ENCODE measurements at regions not wholly inside any gene's neighbourhood (a gene's known extent, or its start where the extent isn't known, plus 50 kb on each side); places are given as distances from the start of the nearest gene placed in this dataset.

GRCh38 chr17:51455211-51455610 lies 194.9 kb downstream of the UTP18 start:
- TF ChIP-seq SIN3A (IDR thresholded peaks at IDR 0.05; ENCODE audit: borderline replicate concordance, insufficient read depth, low read length), result no peak
- TF ChIP-seq FOXP2 (optimal IDR thresholded peaks at IDR 0.05; ENCODE audit: borderline replicate concordance, extremely low read depth, extremely low read length, insufficient read depth), result no peak
- TF ChIP-seq TAF1 (IDR thresholded peaks at IDR 0.05; ENCODE audit: borderline replicate concordance, insufficient read depth, low read length), result no peak
- no peak for TF ChIP-seq REST (IDR thresholded peaks at IDR 0.05; ENCODE audit: insufficient read depth in 1 of 2, low read depth in 2 of 2, low read length in 2 of 2)
- no peak for TF ChIP-seq POLR2AphosphoS5 (IDR thresholded peaks at IDR 0.05; ENCODE audit: low read depth, low read length)

GRCh38 chr17:51455931-51456330 lies 195.6 kb downstream of the UTP18 start:
- TF ChIP-seq POLR2AphosphoS5 (IDR thresholded peaks at IDR 0.05; ENCODE audit: low read depth, low read length) (no peak), TAF1 (IDR thresholded peaks at IDR 0.05; ENCODE audit: borderline replicate concordance, insufficient read depth, low read length) (no peak), SIN3A (IDR thresholded peaks at IDR 0.05; ENCODE audit: borderline replicate concordance, insufficient read depth, low read length) (no peak), REST (IDR thresholded peaks at IDR 0.05; ENCODE audit: insufficient read depth in 1 of 2, low read depth in 2 of 2, low read length in 2 of 2) (no peak)

GRCh38 chr17:51456942-51457341 lies 196.6 kb downstream of the UTP18 start:
- no peak for TF ChIP-seq REST (IDR thresholded peaks at IDR 0.05; ENCODE audit: insufficient read depth in 1 of 2, low read depth in 2 of 2, low read length in 2 of 2)
- no peak for TF ChIP-seq POLR2AphosphoS5 (IDR thresholded peaks at IDR 0.05; ENCODE audit: low read depth, low read length)
- TF ChIP-seq FOXP2 (optimal IDR thresholded peaks at IDR 0.05; ENCODE audit: borderline replicate concordance, extremely low read depth, extremely low read length, insufficient read depth), result no peak
- TF ChIP-seq SIN3A (IDR thresholded peaks at IDR 0.05; ENCODE audit: borderline replicate concordance, insufficient read depth, low read length), result no peak
- TF ChIP-seq TAF1 (IDR thresholded peaks at IDR 0.05; ENCODE audit: borderline replicate concordance, insufficient read depth, low read length), result no peak

GRCh38 chr17:51461578-51462004 lies 201.2 kb downstream of the UTP18 start:
- TF ChIP-seq REST (IDR thresholded peaks at IDR 0.05; ENCODE audit: insufficient read depth in 1 of 2, low read depth in 2 of 2, low read length in 2 of 2) (no peak), FOXP2 (optimal IDR thresholded peaks at IDR 0.05; ENCODE audit: borderline replicate concordance, extremely low read depth, extremely low read length, insufficient read depth) (peak; percentile 26), POLR2AphosphoS5 (IDR thresholded peaks at IDR 0.05; ENCODE audit: low read depth, low read length) (no peak), SIN3A (IDR thresholded peaks at IDR 0.05; ENCODE audit: borderline replicate concordance, insufficient read depth, low read length) (no peak), TAF1 (IDR thresholded peaks at IDR 0.05; ENCODE audit: borderline replicate concordance, insufficient read depth, low read length) (no peak)

- TF ChIP-seq REST (IDR thresholded peaks at IDR 0.05; ENCODE audit: insufficient read depth in 1 of 2, low read depth in 2 of 2, low read length in 2 of 2), result no peak
- TF ChIP-seq TAF1 (IDR thresholded peaks at IDR 0.05; ENCODE audit: borderline replicate concordance, insufficient read depth, low read length), result no peak
- no peak for TF ChIP-seq SIN3A (IDR thresholded peaks at IDR 0.05; ENCODE audit: borderline replicate concordance, insufficient read depth, low read length)
- TF ChIP-seq POLR2AphosphoS5 (IDR thresholded peaks at IDR 0.05; ENCODE audit: low read depth, low read length), result no peak
- TF ChIP-seq FOXP2 (optimal IDR thresholded peaks at IDR 0.05; ENCODE audit: borderline replicate concordance, extremely low read depth, extremely low read length, insufficient read depth), result no peak
Measured at GRCh38 chr17:51463353-51463752, 203.0 kb downstream of the UTP18 start.
